ENCODE measurements at regions not wholly inside any gene's neighbourhood (a gene's known extent, or its start where the extent isn't known, plus 50 kb on each side); places are given as distances from the start of the nearest gene placed in this dataset.

DNA sequence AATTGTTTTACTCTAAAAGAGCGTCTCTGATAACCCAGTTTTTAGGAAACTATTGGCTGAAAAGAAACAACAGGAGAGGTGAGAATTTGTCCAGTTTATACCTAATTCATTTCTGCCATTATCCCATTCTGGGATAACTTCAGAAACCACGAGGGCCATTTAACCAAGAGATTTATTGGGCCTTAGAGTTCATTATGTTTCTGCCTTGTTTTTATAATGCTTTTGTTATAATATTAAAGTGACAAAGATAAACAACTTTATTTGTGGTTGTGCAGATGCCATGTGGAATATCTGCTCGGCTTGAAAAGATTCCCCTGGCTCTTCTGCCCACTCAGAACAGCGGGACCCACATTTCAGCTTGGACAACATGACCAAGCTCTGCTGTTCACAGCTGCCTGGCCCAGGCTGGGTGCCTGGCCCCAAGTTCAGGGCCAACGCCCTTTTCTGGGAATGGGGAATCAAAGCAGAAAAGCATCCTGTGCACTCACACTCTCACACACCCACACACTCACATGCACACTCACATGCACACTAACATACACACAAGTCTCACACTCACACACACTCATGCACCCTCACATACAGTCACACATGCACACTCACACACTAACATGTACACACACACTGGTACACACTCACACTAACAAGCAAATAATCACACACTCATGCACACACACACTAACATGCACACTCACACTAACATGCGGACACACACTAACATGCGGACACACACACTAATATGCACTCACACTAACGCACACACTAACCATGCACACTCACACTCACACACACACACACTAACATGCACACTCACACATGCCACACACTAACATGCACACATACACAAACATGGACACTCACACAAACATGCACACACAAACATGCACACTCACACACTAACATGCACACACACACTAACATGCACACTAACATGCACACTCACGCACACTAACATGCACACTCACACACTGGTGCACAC lies 86.7 kb upstream of the NEDD9 start:
- DNase-seq (ENCODE audit: low read depth) = no peak
- TF ChIP-seq, protein P1, sequence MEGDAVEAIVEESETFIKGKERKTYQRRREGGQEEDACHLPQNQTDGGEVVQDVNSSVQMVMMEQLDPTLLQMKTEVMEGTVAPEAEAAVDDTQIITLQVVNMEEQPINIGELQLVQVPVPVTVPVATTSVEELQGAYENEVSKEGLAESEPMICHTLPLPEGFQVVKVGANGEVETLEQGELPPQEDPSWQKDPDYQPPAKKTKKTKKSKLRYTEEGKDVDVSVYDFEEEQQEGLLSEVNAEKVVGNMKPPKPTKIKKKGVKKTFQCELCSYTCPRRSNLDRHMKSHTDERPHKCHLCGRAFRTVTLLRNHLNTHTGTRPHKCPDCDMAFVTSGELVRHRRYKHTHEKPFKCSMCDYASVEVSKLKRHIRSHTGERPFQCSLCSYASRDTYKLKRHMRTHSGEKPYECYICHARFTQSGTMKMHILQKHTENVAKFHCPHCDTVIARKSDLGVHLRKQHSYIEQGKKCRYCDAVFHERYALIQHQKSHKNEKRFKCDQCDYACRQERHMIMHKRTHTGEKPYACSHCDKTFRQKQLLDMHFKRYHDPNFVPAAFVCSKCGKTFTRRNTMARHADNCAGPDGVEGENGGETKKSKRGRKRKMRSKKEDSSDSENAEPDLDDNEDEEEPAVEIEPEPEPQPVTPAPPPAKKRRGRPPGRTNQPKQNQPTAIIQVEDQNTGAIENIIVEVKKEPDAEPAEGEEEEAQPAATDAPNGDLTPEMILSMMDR (IDR thresholded peaks at IDR 0.05; ENCODE audit: low read depth, low read length, missing control alignments) = no peak
- H3K4me3 ChIP-seq (ENCODE audit: low read depth, low read length) = no peak overlapping the region

DNA sequence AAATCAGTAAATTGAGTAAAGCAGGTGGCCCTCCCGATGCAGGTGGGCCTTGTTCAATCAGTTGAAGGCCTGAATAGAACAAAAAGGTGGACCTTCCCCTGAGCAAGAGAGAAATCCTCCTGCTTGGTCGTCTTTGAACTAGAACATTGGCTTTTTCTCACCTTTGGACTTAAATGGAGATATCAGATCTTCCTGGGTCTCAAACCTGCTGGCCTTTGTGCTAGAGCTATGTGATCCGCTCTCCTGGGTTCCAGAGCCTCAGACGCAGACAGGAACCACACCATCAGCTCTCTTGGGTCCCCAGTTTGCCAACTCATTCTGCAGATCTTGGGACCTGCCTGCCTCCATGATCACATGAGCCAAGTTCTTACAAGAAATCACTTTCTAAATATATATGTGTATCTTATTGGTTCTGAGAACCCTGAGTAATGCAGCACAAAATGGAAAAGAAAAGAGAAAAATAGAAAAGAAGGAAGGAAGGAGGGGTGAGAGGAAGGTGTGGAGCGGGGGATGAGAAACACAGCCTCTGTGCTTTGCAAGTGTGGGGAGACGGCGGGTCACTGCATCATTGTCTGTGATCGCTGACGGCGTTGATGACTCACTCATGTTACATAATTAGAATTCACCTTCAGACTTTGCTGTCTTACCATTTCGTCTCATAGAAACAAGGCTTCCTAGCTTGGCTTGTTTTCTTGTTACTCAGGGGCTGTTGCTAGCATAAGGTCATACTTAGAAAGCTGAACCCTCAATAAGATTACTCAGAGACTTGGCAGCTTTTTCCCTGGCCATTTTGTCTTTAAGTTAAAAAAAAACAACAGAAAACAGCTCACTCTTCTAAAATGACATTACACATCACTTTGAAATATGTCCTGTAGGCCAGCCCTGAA lies 85.7 kb upstream of the NEDD9 start:
- peak; percentile 19 for DNase-seq (ENCODE audit: low read depth)
- H3K4me3 ChIP-seq (ENCODE audit: low read depth, low read length) = no peak overlapping the region
- TF ChIP-seq, protein P1 (IDR thresholded peaks at IDR 0.05; ENCODE audit: low read depth, low read length, missing control alignments) = no peak

DNA sequence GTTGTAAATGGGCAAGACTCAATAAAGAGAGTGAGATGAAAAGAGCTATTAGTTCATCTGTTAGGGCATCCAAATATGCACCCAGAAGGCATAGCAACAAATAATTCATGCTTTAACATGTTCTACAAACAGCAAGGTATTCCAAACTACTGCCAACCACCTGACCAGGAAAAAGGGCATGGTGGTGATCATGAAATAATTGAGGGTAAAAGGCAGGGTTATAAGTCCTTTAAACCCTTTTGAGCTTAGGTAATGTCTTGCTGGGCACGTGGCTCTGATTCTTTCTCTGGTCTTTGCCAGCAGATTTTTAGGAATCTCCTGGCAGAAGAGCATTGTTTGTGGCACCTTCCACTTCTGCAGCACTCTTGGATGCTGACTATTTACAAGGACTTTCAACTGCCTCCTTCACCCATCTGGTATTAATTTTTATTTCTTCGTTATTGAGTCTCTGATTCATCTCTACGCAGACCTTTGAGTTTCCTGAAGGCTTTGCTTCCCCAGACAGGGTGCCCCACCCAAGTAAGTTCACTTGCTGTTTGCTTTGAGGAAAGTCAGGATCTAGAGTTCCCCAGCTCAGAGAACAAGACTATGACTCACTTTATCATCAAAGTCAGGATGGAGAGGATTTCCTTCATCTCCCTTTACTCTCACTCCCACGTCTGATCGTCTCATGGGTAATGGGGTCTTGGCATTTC lies 83.4 kb upstream of the NEDD9 start:
- DNase-seq (ENCODE audit: low read depth) = no peak
- no peak overlapping the region for H3K4me3 ChIP-seq (ENCODE audit: low read depth, low read length)
- TF ChIP-seq, protein P1 (IDR thresholded peaks at IDR 0.05; ENCODE audit: low read depth, low read length, missing control alignments) = no peak

DNA sequence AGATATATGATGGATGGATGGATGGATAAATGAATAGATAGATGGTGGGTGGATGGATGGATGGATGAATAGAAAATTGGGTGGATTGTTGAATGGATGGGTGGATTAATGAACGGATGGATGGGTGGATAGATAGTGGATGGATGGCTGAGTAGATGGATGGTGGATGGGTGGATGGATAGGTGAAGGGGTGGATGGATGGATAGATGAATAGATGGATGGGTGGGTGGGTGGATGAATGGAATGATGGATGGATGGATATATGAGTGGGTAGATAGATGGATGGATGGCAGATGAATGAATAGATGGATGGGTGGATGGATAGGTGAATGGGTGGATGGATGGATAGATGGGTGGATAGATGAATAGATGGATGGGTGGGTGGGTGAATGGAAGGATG lies 80.7 kb upstream of the NEDD9 start:
- TF ChIP-seq, protein P1 (IDR thresholded peaks at IDR 0.05; ENCODE audit: low read depth, low read length, missing control alignments) = no peak
- H3K4me3 ChIP-seq (ENCODE audit: low read depth, low read length) = no peak overlapping the region
- no peak for DNase-seq (ENCODE audit: low read depth)

DNA sequence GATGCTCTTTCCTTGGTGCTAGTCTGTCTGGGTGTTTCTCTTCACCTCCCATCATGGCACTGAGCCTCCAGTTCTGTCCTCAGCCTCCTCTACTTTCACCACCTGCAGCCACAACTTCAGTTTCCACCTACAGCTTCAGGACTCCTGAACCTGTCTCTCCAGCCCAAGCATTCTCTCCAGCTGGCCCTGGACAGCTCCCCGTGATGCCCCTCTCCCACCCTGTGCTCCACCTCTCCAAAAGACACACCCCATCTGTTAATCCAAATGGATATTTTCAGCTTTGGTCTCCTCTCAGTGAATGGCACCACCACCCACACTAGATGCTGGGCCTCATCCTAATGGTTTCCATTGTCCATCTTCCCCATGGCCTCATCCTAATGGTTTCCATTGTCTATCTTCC lies 79.5 kb upstream of the NEDD9 start:
- no peak overlapping the region for H3K4me3 ChIP-seq (ENCODE audit: low read depth, low read length)
- no peak for DNase-seq (ENCODE audit: low read depth)
- TF ChIP-seq, protein P1 (IDR thresholded peaks at IDR 0.05; ENCODE audit: low read depth, low read length, missing control alignments) = no peak

DNA sequence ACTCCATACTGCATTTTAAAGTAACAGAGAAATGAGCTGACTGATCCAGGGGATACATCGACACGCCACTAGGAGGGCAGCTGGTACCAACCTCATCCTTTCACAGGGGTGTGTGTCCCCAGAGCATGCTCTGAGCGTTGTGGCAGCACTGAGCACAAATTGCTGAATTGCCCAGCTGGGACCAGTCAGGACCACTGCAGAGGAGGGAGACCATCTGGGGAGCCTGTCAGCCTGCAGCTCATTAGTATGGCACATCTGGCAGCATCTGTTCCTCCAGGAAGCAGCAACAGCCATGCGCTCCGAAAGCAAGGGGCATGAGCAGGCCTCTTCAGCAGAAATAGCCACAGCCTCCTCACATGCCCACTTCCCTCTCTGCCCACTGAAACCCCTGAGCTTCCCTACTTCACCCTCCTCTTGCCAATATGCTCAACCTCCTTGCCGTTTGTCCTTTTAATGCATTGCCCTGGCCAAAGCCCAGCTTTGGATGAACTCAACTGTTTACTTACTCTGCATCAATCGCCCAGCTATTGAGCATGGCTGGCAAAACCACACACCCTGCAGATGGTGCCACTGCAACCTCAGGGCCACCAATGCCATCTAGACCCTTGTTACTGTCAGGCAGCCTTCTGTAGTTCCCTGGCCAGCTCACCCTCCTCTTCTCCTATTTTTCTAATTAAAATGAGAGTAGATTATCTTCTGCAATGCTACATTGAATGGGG lies 77.6 kb upstream of the NEDD9 start:
- TF ChIP-seq, protein P1 (IDR thresholded peaks at IDR 0.05; ENCODE audit: low read depth, low read length, missing control alignments) = no peak
- H3K4me3 ChIP-seq (ENCODE audit: low read depth, low read length) = no peak overlapping the region
- DNase-seq (ENCODE audit: low read depth) = no peak

All from GM12864 (cell line).